HG03571 (cell line): ENCODE measurements at regions not wholly inside any gene's neighbourhood (a gene's known extent, or its start where the extent isn't known, plus 50 kb on each side); places are given as distances from the start of the nearest gene placed in this dataset.

Source experiments
- ATAC-seq: cut with Tn5 transposase; IDR thresholded peaks from one replicate; pipeline ENCODE4 v1.9.1; 2021; ENCODE audit not compliant: unreplicated experiment

- ATAC-seq: no peak
These were observed 140.6 kb downstream of the URI1 start for GRCh38 chr19:30082611-30083010.

GRCh38 chr19:30083125-30083681 lies 141.2 kb downstream of the URI1 start:
- no peak for ATAC-seq

- ATAC-seq: no peak
These were observed 141.7 kb downstream of the URI1 start for GRCh38 chr19:30083701-30084156.

GRCh38 chr19:30084390-30084819 lies 142.4 kb downstream of the URI1 start:
- no peak for ATAC-seq

- ATAC-seq: no peak
These were observed 143.4 kb downstream of the URI1 start for GRCh38 chr19:30085394-30085793.

GRCh38 chr19:30086220-30086619 lies 144.2 kb downstream of the URI1 start:
- no peak for ATAC-seq

- no peak for ATAC-seq
These were observed 144.9 kb downstream of the URI1 start for GRCh38 chr19:30086916-30087315.

- no peak for ATAC-seq
These were observed 145.5 kb downstream of the URI1 start for GRCh38 chr19:30087381-30088138.

- no peak for ATAC-seq
These were observed 146.5 kb downstream of the URI1 start for GRCh38 chr19:30088567-30088966.

- no peak for ATAC-seq
These were observed 147.1 kb downstream of the URI1 start for GRCh38 chr19:30089086-30089665.

- ATAC-seq: no peak
These were observed 148.4 kb downstream of the URI1 start for GRCh38 chr19:30090476-30090875.

GRCh38 chr19:30090963-30091362 lies 148.9 kb downstream of the URI1 start:
- ATAC-seq: no peak

- ATAC-seq: no peak
These were observed 149.4 kb downstream of the URI1 start for GRCh38 chr19:30091456-30091855.

GRCh38 chr19:30091856-30092255 lies 149.8 kb downstream of the URI1 start:
- no peak for ATAC-seq

- ATAC-seq: no peak
These were observed 150.9 kb downstream of the URI1 start for GRCh38 chr19:30092721-30093569.

- ATAC-seq: no peak
These were observed 152.1 kb downstream of the URI1 start for GRCh38 chr19:30093966-30094755.

- no peak for ATAC-seq
These were observed 152.7 kb downstream of the URI1 start for GRCh38 chr19:30094756-30095140.

- ATAC-seq: no peak
These were observed 153.1 kb downstream of the URI1 start for GRCh38 chr19:30095171-30095570.

- ATAC-seq: no peak
These were observed 154.7 kb downstream of the URI1 start for GRCh38 chr19:30096596-30097370.

- no peak for ATAC-seq
These were observed 155.8 kb downstream of the URI1 start for GRCh38 chr19:30097746-30098280.
